D721Med (cell line): ENCODE measurements at regions not wholly inside any gene's neighbourhood (a gene's known extent, or its start where the extent isn't known, plus 50 kb on each side); places are given as distances from the start of the nearest gene placed in this dataset.

Source experiments
- DNase-seq: peaks from one replicate; pipeline ENCODE4 v3.0.0; 2011; ENCODE audit warnings: low spot score; ENCODE audit not compliant: insufficient read length
- FAIRE-seq: peaks from 2 replicates; lab custom pipeline; 2011; peaks lifted over from hg19 to GRCh38; lab: Jason Lieb, UNC
- CTCF ChIP-seq: IDR thresholded peaks from 2 replicates; pipeline ENCODE4 v1.5.1; 2012; ENCODE audit warnings: mild to moderate bottlenecking, control low read depth; ENCODE audit not compliant: insufficient read depth; ENCODE audit errors: missing control alignments

DNA sequence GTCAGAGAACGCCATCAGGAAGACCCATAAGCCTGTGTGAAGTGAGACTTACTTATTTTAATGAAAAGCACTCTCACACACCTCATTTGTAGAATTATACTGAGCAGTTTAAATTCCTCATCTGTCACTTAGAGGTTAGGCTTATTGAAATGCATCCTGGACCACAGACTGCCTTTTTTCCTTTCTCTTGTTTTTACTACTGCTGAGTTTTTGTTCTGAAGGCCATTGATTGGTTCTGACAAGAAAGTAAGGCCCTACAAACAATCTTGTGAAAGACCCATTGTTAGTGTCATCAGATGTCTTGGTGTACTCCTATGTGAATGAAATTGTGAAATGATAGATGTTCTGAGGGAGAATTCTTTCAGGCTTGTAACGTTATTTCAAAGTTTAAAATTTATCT lies 1343.3 kb upstream of the ADGRL2 start:
- FAIRE-seq (no peak), DNase-seq (no peak)
- TF ChIP-seq CTCF = no peak

DNA sequence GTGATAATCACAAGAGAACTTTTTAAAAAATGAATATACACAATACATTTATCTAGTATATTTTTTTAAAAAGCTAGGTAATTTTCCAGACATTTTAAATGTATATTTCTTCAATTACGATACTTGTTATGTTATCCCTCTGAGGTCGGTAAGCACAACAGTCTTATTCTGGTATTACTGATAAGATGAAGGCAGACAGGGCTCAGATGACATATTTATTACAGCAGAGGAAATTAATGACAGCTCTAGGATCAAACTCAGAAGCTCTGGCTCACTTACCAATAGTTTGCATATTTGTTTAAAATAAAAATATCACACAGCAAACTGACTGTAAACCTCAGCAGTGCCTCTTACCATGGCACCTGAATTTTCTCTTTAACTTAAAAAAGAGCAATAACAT lies 1347.0 kb upstream of the ADGRL2 start:
- TF ChIP-seq CTCF = no peak
- FAIRE-seq (no peak), DNase-seq (no peak)

DNA sequence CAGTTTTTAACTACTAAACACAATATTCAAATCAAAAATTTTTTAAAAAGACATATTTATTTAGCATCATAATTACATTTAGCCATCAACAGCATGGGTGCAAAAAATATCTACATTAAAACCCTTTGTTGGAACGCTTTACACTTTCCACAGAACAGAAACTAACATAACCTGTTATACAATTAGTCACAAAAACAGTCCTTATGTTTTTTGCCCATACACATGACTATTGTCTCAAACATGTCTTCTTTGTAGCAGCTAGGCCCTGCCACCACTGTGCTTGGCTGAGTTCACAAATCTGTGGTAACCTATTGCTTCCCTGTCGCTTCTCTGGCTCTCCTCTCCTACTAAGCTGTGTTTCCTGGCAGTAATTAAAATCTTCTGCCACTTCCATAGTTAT lies 1350.0 kb upstream of the ADGRL2 start:
- TF ChIP-seq CTCF = no peak

GRCh38 chr1:80448081-80448480 lies 1352.7 kb upstream of the ADGRL2 start:
- TF ChIP-seq CTCF = no peak
- DNase-seq (no peak), FAIRE-seq (no peak)

More for the DNA sequence above, 1350.0 kb upstream of the ADGRL2 start:
- DNase-seq (no peak), FAIRE-seq (no peak)

DNA sequence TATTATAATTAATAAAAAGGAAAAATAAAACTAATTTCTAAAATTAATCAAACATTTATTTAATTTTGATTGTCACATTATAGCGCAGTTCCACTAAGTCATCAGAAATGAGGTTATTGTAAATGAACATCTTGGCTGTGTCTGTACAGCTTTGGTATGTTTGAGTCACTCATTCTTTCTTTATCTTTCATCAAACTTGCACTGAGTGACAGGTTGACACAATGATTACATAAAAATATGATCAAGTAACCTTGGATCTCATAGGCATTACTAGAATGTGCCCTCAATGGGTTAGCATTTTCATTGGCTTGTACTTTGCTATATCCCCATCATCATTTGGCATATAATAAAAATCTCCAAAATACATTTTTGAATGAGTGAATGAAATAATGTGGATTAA lies 1353.2 kb upstream of the ADGRL2 start:
- FAIRE-seq (no peak), DNase-seq (no peak)
- TF ChIP-seq CTCF = no peak

DNA sequence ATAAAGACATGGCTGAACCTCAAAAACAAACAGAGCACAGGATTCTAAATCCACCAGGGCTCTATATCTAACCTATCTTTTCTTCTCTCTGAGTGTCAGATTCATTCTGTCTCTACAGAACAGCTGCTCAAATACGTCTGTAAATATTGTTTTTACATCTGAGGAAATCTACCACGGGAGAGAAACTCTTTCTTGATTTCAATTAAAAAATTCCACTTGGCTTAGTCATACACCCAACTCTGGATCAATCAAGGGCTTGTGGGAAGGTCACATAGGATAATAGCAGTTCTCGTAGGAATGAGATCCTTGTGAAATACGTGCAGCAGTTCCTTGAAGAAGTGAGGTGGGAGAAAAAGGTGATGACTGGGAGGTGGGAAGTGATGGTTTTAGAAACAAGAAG lies 1355.7 kb upstream of the ADGRL2 start:
- no peak for DNase-seq
- TF ChIP-seq CTCF = no peak
- no peak for FAIRE-seq

DNA sequence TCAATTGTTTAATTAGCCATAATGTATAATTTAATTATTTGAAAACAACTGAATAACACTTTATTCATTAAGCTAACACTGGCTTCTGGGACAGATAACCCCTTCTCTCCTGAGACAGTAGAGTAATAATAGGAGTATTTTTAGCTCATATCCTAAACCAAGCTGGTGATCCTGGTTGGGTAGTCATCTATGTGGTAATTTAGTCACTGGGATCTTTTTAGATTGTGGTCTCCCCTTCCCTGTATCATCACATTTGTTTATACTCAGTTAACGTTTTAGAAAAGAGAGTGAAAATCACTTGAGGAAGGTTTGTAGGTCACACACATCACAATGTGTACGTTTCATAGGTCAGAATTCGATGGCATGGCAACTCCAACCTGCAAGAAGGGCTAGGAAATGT lies 1356.6 kb upstream of the ADGRL2 start:
- DNase-seq (no peak), FAIRE-seq (no peak)
- no peak for TF ChIP-seq CTCF
